ENCODE measurements at regions not wholly inside any gene's neighbourhood (a gene's known extent, or its start where the extent isn't known, plus 50 kb on each side); places are given as distances from the start of the nearest gene placed in this dataset.

DNA sequence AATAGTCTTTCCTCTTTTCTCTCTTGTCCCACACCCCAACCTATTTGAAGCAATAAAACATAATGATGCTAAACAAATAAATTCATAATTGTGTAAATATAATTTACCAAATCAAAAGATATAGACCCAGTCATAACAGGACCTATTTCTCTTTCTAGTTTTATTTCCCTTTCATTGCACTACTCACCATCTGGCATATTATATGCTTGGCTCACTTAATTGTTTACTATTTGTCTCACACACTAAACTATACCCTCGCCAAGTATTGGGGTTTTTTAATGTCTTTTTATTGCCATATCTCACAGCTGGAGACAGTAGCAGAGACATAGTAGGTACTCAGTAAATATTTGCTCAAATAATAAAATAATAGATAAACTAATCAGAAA lies 597.5 kb upstream of the PCDH15 start:
- Histone ChIP-seq H3K27ac (ENCODE audit: low read length) (no peak overlapping the region), H3K9me3 (ENCODE audit: control insufficient read depth in 2 of 2, low read length in 2 of 2) (no peaks in the 10 kb centered on the region), H3K27me3 (ENCODE audit: control insufficient read depth in 1 of 2, insufficient read depth in 2 of 2, low read length in 2 of 2) (no peaks in the 10 kb centered on the region), H3K9ac (ENCODE audit: low read length in 2 of 2) (no peak overlapping the region), H3K4me3 (ENCODE audit: low read length in 2 of 2) (no peak overlapping the region), H3K4me1 (ENCODE audit: control insufficient read depth, insufficient read depth, low read length) (no peaks in the 10 kb centered on the region), H3K36me3 (ENCODE audit: control insufficient read depth in 2 of 2, insufficient read depth in 2 of 2, low read length in 2 of 2) (no peaks in the 10 kb centered on the region)

DNA sequence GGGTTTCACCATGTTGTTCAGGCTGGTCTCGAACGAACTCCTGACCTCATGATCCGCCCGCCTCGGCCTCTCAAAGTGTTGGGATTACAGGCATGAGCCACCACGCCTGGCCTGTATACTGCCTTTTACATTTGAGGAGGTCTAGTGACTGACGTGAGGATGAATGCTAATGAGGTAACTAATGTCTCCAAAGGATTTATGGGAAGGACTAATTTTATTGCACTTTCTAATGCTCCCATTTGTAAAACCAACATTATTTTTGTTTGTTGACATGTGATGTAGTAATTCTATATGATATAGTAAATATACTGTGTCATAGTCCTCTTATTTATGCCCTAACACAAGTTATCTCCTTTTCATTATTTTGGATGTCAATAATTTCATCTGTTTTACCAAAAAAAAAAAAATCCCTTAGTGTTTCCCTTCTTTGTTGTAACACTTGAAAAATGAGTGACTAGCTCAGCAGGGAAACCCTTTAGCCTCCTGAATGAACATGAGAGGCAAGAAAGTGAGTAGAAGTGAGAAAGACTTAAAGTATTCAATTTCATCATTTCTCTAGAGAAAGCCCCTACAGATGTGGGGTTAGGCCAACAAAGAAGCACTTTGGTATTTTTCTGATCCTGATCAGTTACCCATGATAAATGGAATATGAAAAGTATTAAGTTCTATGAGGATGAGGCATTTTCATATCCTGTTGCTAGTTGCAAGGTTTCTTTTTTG lies 596.9 kb upstream of the PCDH15 start:
- H3K4me3 ChIP-seq (ENCODE audit: low read length in 2 of 2) = no peak overlapping the region
- no peak overlapping the region for H3K27ac ChIP-seq (ENCODE audit: low read length)
- H3K9me3 ChIP-seq (ENCODE audit: control insufficient read depth in 2 of 2, low read length in 2 of 2) = no peaks in the 10 kb centered on the region
- no peaks in the 10 kb centered on the region for H3K4me1 ChIP-seq (ENCODE audit: control insufficient read depth, insufficient read depth, low read length)
- H3K36me3 ChIP-seq (ENCODE audit: control insufficient read depth in 2 of 2, insufficient read depth in 2 of 2, low read length in 2 of 2) = no peaks in the 10 kb centered on the region
- no peaks in the 10 kb centered on the region for H3K27me3 ChIP-seq (ENCODE audit: control insufficient read depth in 1 of 2, insufficient read depth in 2 of 2, low read length in 2 of 2)
- no peak overlapping the region for H3K9ac ChIP-seq (ENCODE audit: low read length in 2 of 2)

DNA sequence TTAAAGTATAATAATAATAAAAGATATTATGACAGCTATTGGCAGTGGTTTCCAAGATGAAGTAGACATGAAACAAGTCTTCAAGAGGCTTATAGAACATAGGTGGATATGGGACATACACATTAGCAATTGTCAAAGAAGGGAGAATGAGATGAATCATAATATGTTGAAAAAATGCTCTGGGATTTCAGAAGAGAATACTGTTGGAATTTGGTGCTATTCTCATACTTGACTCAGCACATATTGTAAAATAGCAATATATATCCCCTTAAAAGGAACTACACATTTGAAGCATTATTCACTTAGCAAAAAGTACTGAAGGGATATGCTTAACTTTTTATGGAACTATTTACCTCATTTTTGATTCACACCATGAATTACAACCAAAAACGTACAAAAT lies 577.2 kb upstream of the PCDH15 start:
- Histone ChIP-seq H3K9ac (ENCODE audit: low read length in 2 of 2) (no peak overlapping the region), H3K36me3 (ENCODE audit: control insufficient read depth in 2 of 2, insufficient read depth in 2 of 2, low read length in 2 of 2) (no peaks in the 10 kb centered on the region), H3K27ac (ENCODE audit: low read length) (no peak overlapping the region), H3K27me3 (ENCODE audit: control insufficient read depth in 1 of 2, insufficient read depth in 2 of 2, low read length in 2 of 2) (no peaks in the 10 kb centered on the region), H3K4me1 (ENCODE audit: control insufficient read depth, insufficient read depth, low read length) (no peaks in the 10 kb centered on the region), H3K9me3 (ENCODE audit: control insufficient read depth in 2 of 2, low read length in 2 of 2) (no peaks in the 10 kb centered on the region), H3K4me3 (ENCODE audit: low read length in 2 of 2) (no peak overlapping the region)

DNA sequence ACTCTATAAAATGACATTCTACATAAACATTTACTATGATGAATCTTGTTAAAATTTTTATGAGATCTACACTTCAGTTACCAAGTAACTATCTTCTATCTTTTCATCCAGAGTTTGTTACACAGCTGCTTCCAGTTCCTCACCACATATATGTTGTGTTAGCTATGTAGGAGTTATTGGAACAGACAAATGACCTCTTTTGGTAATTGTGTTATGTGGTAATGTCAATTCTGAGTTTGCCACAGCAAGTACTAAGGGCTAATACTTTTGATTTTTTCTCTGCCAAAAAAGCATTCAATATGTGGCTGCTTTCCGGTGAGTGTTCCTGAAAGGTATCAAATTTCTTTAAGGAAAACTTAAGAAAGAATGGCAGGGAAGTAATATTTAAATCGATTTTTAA lies 573.9 kb upstream of the PCDH15 start:
- Histone ChIP-seq H3K27ac (ENCODE audit: low read length) (no peak overlapping the region), H3K4me1 (ENCODE audit: control insufficient read depth, insufficient read depth, low read length) (no peaks in the 10 kb centered on the region), H3K27me3 (ENCODE audit: control insufficient read depth in 1 of 2, insufficient read depth in 2 of 2, low read length in 2 of 2) (no peaks in the 10 kb centered on the region), H3K4me3 (ENCODE audit: low read length in 2 of 2) (no peak overlapping the region), H3K9me3 (ENCODE audit: control insufficient read depth in 2 of 2, low read length in 2 of 2) (no peaks in the 10 kb centered on the region), H3K9ac (ENCODE audit: low read length in 2 of 2) (no peak overlapping the region), H3K36me3 (ENCODE audit: control insufficient read depth in 2 of 2, insufficient read depth in 2 of 2, low read length in 2 of 2) (no peaks in the 10 kb centered on the region)

DNA sequence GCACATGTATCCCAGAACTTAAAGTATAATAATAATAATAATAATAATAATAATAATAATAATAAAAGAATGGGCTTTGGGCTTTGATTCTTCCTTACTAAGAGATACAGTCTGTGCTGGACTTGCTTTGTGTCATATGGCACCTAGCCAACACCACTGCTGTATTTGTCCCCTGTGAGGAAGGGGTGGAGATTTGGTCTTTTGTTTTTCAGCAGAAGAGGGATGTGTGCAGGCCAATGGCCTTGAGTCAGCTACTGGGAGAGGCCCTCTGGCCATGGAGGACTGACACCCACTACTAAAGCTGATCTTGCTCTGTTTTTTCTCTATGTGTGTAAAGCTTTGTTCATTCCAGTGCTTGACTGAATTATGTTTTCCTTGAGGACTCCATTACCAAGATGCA lies 573.0 kb upstream of the PCDH15 start:
- Histone ChIP-seq H3K9me3 (ENCODE audit: control insufficient read depth in 2 of 2, low read length in 2 of 2) (no peaks in the 10 kb centered on the region), H3K36me3 (ENCODE audit: control insufficient read depth in 2 of 2, insufficient read depth in 2 of 2, low read length in 2 of 2) (no peaks in the 10 kb centered on the region), H3K27ac (ENCODE audit: low read length) (no peak overlapping the region), H3K9ac (ENCODE audit: low read length in 2 of 2) (no peak overlapping the region), H3K4me1 (ENCODE audit: control insufficient read depth, insufficient read depth, low read length) (no peaks in the 10 kb centered on the region), H3K27me3 (ENCODE audit: control insufficient read depth in 1 of 2, insufficient read depth in 2 of 2, low read length in 2 of 2) (no peaks in the 10 kb centered on the region), H3K4me3 (ENCODE audit: low read length in 2 of 2) (no peak overlapping the region)

DNA sequence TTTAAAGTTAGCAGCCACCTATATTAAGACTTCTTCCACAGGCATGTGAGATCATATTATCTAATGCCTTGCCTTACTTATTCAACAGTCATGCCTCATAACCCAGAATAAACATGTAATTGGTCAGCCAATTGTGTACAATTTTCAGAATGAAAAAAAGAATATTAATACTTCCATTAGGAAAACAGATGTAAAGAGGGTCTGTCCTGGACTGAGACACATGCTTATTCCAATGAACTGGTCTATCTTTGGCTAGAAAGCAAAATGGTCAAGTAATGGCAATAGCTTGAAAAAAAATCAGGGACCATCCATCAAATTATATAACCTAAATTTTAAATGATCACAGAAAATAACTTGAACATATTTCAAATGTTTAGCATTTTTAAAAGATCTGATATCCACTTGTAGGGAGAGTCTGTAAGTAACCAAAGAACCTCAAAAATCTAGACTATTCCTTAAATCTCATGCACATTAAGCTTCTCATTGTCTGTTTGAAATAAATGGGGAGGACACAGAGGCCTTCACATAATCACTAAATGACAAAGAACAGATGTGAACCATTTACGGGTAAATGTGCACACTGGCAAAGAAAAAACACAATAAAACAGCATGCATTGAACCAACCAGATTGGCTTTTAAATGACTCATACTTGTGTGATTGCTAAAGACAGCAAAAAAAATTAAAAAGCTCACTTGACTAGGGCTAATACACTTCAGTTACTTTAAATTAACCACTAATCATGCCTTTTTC lies 568.8 kb upstream of the PCDH15 start:
- Histone ChIP-seq H3K4me1 (ENCODE audit: control insufficient read depth, insufficient read depth, low read length) (no peaks in the 10 kb centered on the region), H3K36me3 (ENCODE audit: control insufficient read depth in 2 of 2, insufficient read depth in 2 of 2, low read length in 2 of 2) (no peaks in the 10 kb centered on the region), H3K9ac (ENCODE audit: low read length in 2 of 2) (no peak overlapping the region), H3K27me3 (ENCODE audit: control insufficient read depth in 1 of 2, insufficient read depth in 2 of 2, low read length in 2 of 2) (no peaks in the 10 kb centered on the region), H3K9me3 (ENCODE audit: control insufficient read depth in 2 of 2, low read length in 2 of 2) (no peaks in the 10 kb centered on the region), H3K4me3 (ENCODE audit: low read length in 2 of 2) (no peak overlapping the region), H3K27ac (ENCODE audit: low read length) (no peak overlapping the region)

DNA sequence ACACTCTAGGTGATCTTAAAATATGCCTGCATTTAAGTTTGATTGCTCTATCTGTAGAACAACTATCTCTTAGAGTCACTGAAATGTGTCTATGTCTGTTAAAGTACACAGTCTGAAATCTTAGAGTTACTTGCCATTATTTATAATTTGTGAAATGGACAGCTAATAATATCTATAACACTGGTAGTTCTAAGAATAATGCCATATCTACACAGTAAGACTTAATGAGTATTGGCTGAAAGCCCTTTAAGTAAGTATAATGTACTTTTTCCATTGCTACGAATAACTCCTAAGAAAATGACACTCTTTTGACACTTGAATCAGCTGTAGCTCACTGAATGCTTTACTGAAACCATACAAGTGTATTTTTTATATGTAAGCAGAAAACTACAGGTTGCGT lies 567.4 kb upstream of the PCDH15 start:
- H3K9me3 ChIP-seq (ENCODE audit: control insufficient read depth in 2 of 2, low read length in 2 of 2) = no peaks in the 10 kb centered on the region
- no peak overlapping the region for H3K27ac ChIP-seq (ENCODE audit: low read length)
- no peaks in the 10 kb centered on the region for H3K36me3 ChIP-seq (ENCODE audit: control insufficient read depth in 2 of 2, insufficient read depth in 2 of 2, low read length in 2 of 2)
- no peak overlapping the region for H3K9ac ChIP-seq (ENCODE audit: low read length in 2 of 2)
- H3K27me3 ChIP-seq (ENCODE audit: control insufficient read depth in 1 of 2, insufficient read depth in 2 of 2, low read length in 2 of 2) = no peaks in the 10 kb centered on the region
- H3K4me3 ChIP-seq (ENCODE audit: low read length in 2 of 2) = no peak overlapping the region
- H3K4me1 ChIP-seq (ENCODE audit: control insufficient read depth, insufficient read depth, low read length) = no peaks in the 10 kb centered on the region

DNA sequence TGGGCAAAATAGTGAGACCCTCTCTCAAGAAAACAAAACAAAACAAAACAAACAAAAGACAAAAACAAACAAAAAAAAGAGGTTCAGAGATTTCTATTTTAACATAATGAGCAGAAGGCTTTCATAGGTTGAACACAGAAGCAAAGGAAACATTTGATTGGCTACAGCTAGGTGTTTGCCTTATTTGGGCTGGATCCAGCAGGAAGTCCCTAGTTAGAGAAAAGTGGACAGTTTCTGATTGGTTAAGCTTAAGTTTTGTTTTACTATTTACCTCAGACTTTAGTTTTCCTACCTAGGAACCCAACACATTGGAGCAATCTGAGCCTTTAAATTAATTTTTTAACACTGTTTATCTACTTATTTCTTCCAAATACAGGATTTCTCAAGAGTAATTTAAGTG lies 566.5 kb upstream of the PCDH15 start:
- Histone ChIP-seq H3K4me1 (ENCODE audit: control insufficient read depth, insufficient read depth, low read length) (no peaks in the 10 kb centered on the region), H3K27me3 (ENCODE audit: control insufficient read depth in 1 of 2, insufficient read depth in 2 of 2, low read length in 2 of 2) (no peaks in the 10 kb centered on the region), H3K9me3 (ENCODE audit: control insufficient read depth in 2 of 2, low read length in 2 of 2) (no peaks in the 10 kb centered on the region), H3K9ac (ENCODE audit: low read length in 2 of 2) (no peak overlapping the region), H3K36me3 (ENCODE audit: control insufficient read depth in 2 of 2, insufficient read depth in 2 of 2, low read length in 2 of 2) (no peaks in the 10 kb centered on the region), H3K4me3 (ENCODE audit: low read length in 2 of 2) (no peak overlapping the region), H3K27ac (ENCODE audit: low read length) (no peak overlapping the region)

DNA sequence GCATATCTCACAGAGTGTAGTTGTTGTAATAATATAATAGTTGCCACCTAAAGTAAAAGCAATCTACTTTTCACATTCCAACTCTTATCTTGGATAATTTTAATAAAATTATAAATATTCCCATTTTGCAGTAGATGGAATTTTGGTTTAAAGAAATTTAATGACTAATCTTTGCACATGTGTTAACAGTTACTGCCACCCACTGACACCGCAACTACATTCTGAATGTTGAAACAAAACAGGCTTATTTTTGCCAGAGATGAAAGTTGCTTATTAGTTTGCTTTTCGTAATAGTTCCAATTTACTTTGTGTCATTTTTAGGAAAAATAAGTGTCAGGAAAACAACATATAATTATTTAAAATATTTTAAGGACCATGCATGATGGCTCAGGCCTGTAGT lies 557.5 kb upstream of the PCDH15 start:
- Histone ChIP-seq H3K9ac (ENCODE audit: low read length in 2 of 2) (no peak overlapping the region), H3K9me3 (ENCODE audit: control insufficient read depth in 2 of 2, low read length in 2 of 2) (no peaks in the 10 kb centered on the region), H3K36me3 (ENCODE audit: control insufficient read depth in 2 of 2, insufficient read depth in 2 of 2, low read length in 2 of 2) (no peaks in the 10 kb centered on the region), H3K27ac (ENCODE audit: low read length) (no peak overlapping the region), H3K4me3 (ENCODE audit: low read length in 2 of 2) (no peak overlapping the region), H3K4me1 (ENCODE audit: control insufficient read depth, insufficient read depth, low read length) (no peaks in the 10 kb centered on the region), H3K27me3 (ENCODE audit: control insufficient read depth in 1 of 2, insufficient read depth in 2 of 2, low read length in 2 of 2) (no peaks in the 10 kb centered on the region)

DNA sequence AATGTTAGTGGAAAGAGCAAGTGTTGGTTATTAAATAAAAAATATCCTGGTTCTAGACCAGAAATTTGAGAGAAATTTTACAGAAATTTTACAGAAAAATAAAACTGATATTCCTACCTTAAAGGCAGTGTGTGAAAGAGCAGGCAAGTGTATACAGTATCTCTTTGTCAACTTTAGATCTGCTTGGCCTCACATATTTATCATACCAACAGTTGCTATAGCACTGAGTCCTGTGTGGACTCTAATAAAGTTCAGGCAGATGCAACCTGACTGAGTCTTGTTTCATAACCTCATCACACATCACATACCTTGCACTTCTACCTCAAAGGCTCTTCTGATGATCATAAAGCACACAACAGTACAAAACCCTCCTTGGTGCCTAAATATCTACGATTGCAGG lies 552.4 kb upstream of the PCDH15 start:
- Histone ChIP-seq H3K36me3 (ENCODE audit: control insufficient read depth in 2 of 2, insufficient read depth in 2 of 2, low read length in 2 of 2) (no peaks in the 10 kb centered on the region), H3K27me3 (ENCODE audit: control insufficient read depth in 1 of 2, insufficient read depth in 2 of 2, low read length in 2 of 2) (no peaks in the 10 kb centered on the region), H3K9me3 (ENCODE audit: control insufficient read depth in 2 of 2, low read length in 2 of 2) (no peaks in the 10 kb centered on the region), H3K4me1 (ENCODE audit: control insufficient read depth, insufficient read depth, low read length) (no peaks in the 10 kb centered on the region), H3K9ac (ENCODE audit: low read length in 2 of 2) (no peak overlapping the region), H3K27ac (ENCODE audit: low read length) (no peak overlapping the region), H3K4me3 (ENCODE audit: low read length in 2 of 2) (no peak overlapping the region)

DNA sequence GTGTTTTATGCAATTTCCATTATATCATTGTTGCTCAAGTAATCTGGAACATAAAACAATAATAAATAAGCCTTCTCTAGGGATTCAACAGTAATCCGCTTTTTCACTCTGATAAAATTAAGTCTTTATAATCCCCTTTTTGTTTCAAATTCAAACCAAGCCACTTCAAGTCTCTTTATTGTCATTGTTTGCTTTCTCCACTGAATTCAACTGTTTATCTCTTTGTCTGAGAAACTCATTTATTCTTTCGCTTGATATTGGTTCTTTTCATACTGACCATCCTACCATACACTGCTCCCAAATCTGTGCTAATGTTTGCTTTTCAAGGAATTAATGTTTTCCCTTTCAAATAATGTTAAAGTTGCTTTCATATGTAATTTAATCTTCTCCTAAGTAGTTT lies 550.4 kb upstream of the PCDH15 start:
- Histone ChIP-seq H3K27ac (ENCODE audit: low read length) (no peak overlapping the region), H3K27me3 (ENCODE audit: control insufficient read depth in 1 of 2, insufficient read depth in 2 of 2, low read length in 2 of 2) (no peaks in the 10 kb centered on the region), H3K4me3 (ENCODE audit: low read length in 2 of 2) (no peak overlapping the region), H3K4me1 (ENCODE audit: control insufficient read depth, insufficient read depth, low read length) (no peaks in the 10 kb centered on the region), H3K9ac (ENCODE audit: low read length in 2 of 2) (no peak overlapping the region), H3K9me3 (ENCODE audit: control insufficient read depth in 2 of 2, low read length in 2 of 2) (no peaks in the 10 kb centered on the region), H3K36me3 (ENCODE audit: control insufficient read depth in 2 of 2, insufficient read depth in 2 of 2, low read length in 2 of 2) (no peaks in the 10 kb centered on the region)
